ENCODE measurements at regions not wholly inside any gene's neighbourhood (a gene's known extent, or its start where the extent isn't known, plus 50 kb on each side); places are given as distances from the start of the nearest gene placed in this dataset.

DNA sequence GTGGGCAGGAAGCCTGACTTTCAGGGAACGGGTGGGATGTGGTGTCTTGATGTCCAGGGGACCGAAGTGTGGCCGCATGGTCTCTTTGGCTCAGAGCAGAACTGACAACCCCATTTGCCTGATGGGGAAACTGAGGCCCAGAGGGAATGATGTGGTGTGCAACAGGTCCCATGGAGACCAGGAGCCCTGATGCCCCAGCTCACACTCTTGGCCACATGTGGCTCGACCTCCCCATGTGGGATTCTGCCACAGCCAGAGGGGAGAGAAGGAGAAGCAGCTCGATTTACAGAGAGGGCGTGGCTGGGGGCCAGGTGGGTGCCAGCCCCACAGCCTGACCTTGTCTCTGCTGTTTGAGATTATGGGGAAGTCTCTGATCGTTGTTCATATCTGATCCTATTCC is 128.1 kb downstream of the TEX29 start:
- DNase-seq (ENCODE audit: low read depth in 4 of 4, low spot score in 3 of 4) = no peak

GRCh38 chr13:111449041-111449440 is 128.6 kb downstream of the TEX29 start:
- no peak for DNase-seq (ENCODE audit: low read depth in 4 of 4, low spot score in 3 of 4)

GRCh38 chr13:111451402-111451801 is 131.0 kb downstream of the TEX29 start:
- DNase-seq (ENCODE audit: low read depth in 4 of 4, low spot score in 3 of 4) = no peak

GRCh38 chr13:111456452-111457230 is 136.2 kb downstream of the TEX29 start:
- no peak for DNase-seq (ENCODE audit: low read depth in 4 of 4, low spot score in 3 of 4)

DNA sequence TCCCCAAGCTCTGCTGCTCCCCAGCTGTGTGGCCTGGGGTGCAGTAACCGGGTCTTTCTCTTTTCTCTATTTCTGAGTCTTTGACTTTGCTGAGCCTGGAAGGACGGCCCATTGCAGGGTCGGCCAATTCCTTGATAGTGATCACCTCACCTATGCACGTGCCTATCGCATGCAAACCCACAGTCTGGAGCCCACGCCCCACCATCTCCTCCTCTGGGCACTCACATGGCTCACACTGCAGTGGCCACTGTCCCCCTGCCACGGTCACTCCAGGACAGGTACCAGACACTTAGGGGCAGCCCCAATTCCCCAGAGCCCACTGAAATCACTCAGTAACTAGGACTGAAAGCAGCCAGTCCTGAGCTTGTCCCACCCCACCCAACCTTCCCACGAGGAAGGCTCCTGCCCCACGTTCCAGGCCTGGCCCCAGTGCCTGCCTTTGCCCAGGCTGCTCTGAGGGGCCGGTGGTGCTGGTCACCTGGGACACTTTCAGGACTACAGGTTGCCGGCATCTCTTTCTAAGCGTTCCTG is 137.6 kb downstream of the TEX29 start:
- DNase-seq (ENCODE audit: low read depth in 4 of 4, low spot score in 3 of 4) = no peak

DNA sequence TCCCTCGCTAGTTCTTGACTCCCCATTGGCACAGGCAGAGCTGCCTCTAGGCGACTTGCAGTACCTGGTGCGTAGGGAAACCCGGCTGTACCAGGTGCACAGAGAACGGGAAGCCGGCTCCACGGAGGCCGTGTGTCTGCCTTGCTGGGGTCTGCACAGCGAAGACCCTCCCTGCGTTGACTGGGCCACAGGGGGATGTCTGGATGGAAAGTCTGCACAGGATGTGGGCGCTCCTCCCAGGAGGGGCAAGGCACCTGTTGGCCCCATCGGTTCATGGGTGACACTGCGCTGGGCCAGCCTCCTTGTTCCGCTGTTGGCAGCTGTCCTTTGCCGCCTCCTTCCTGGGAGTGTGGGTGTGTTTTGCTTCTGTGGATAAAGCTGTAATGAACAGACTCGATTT is 138.3 kb downstream of the TEX29 start:
- no peak for DNase-seq (ENCODE audit: low read depth in 4 of 4, low spot score in 3 of 4)

DNA sequence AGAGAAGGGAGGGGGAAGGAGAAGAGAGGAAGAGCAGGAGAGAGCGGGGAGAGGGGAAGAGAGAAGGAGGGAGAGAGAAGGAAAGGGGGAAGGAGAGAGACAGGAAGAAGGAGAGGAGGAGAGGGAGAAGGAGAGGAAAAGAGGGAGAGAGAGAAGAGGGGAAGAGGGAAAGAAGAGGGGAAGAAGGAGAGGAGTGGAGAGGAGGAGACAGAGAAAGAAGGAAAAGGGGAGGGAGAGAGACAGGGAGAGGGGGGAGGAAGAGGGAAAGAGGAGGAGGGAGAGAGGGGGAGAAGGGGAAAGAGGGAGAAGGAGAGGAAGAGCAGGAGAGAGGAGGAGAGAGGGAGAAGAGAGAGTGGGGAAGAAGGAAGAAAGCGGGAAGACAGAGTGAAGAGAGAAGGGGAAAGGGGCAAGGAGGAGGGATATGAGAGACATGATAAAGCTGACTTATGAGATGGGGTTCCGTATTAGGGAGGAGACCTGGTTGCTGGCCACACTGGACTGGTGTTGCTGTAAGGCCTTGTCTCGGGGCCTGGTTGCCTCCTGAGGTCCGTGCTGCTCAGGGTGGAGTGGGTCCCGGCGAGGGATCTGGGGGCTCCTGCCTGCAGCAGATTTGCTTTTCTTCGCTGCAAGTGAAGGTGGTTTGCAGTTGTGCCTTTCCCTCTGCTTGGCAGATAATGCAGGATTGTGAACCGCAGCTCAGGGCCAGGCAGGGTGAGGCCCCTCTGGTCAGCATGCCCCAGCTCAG is 139.5 kb downstream of the TEX29 start:
- DNase-seq (ENCODE audit: low read depth in 4 of 4, low spot score in 3 of 4) = no peak

- DNase-seq (ENCODE audit: low read depth in 4 of 4, low spot score in 3 of 4) = peak; percentile 14 to 38 (median 28)
Measured at GRCh38 chr13:111460548-111461444, 140.4 kb downstream of the TEX29 start.

DNA sequence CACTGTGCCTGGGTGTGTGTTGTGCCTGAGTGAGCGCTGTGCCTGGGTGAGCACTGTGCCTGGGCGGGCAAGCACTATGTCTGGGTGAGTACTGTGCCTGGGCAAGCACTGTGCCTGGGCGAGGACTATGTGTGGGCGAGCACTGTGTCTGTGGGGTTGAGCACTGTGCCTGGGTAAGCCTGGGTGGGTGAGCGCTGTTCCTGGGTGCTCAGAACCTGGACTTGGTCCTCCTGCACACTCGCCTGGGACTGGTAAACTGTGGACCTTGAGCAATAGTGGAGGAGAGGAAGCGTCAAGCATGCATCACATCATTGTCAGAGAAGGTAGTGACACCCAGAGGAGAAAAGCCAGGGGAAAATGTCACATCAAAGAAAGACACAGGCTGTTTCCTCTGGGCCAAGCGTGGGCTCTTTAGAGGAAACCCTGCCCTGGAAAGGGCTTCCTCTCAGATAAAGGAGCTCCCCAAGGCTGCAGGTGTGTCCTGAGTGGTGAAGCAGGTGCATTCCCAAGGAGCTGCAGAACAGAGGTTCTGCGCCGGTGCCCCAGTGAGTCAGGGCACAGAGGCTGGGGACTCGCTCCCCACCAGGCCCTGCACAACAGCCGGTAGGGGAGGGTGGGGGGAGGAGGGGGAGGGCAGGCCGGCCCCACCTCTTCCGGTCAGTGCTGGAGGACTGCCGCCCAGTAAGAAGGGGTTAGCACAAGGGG is 141.2 kb downstream of the TEX29 start:
- DNase-seq (ENCODE audit: low read depth in 4 of 4, low spot score in 3 of 4) = no peak

- DNase-seq (ENCODE audit: low read depth in 4 of 4, low spot score in 3 of 4) = no peak
Measured at GRCh38 chr13:111462221-111462764, 141.9 kb downstream of the TEX29 start.

DNA sequence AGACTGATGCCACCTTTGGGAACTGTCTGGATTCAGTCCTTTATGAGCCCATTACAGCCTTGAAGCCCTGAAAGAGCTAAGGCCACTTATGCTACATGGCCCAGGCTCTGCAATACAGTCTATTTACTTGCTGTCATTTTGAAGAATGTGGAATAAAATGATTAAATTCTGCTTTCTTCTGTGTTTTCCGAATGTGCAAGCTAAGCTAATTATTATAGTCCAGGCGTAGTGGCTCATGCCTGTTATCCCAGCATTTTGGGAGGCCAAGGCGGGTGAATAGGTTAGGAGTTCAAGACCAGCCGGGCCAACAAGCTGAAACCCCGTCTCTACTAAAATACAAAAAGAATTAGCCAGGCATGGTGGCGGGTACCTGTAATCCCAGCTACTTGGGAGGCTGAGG is 142.5 kb downstream of the TEX29 start:
- DNase-seq (ENCODE audit: low read depth in 4 of 4, low spot score in 3 of 4) = no peak

- DNase-seq (ENCODE audit: low read depth in 4 of 4, low spot score in 3 of 4) = no peak
Measured at GRCh38 chr13:111467111-111467890, 146.9 kb downstream of the TEX29 start.

- no peak for DNase-seq (ENCODE audit: low read depth in 4 of 4, low spot score in 3 of 4)
Measured at GRCh38 chr13:111468037-111468959, 147.9 kb downstream of the TEX29 start.

DNA sequence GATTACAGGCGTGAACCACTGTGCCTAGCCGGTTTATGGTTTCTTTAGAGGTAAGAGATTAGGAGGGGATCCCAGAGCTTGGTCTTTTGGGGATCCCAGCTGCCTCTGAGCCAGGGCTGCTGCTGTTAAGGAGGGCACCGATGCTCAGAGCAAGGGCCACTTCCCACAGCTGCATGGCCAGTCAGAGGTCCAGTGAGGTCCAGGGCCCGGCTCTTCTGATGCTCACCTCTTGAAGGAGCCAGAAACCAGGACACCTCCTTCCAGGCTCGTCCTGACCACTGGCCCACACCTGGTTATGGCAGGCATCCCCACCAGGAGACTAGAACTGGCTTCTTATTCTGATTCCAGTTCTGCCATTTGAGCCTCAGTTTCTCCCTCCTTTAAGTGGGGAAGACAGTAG is 149.0 kb downstream of the TEX29 start:
- no peak for DNase-seq (ENCODE audit: low read depth in 4 of 4, low spot score in 3 of 4)

GRCh38 chr13:111469916-111470506 is 149.6 kb downstream of the TEX29 start:
- no peak for DNase-seq (ENCODE audit: low read depth in 4 of 4, low spot score in 3 of 4)

GRCh38 chr13:111470933-111471332 is 150.5 kb downstream of the TEX29 start:
- no peak for DNase-seq (ENCODE audit: low read depth in 4 of 4, low spot score in 3 of 4)

DNA sequence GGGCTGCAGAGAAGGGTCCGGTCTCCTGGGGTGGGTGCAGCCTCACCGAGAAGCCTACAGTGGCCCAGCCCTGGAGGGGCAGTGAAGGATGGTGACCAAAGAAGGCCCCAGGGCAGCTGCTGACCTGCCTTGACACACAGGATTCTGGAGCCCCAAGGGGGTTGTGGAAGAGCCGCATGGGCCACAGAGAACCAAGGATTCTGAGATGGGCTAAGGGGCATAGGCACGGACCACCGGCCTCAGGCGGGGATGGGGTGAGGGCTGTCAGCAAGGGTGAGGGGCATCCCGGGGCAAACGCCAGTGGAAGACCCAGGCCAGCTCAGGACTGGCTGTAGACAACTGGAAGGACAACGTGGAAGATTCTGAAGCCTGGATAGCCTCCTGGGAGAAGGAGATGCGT is 151.6 kb downstream of the TEX29 start:
- DNase-seq (ENCODE audit: low read depth in 4 of 4, low spot score in 3 of 4) = no peak
